HG02840 (cell line): ENCODE measurements at regions not wholly inside any gene's neighbourhood (a gene's known extent, or its start where the extent isn't known, plus 50 kb on each side); places are given as distances from the start of the nearest gene placed in this dataset.
"Not testable (repeated sequence)": the region's sequence is repeated elsewhere in the genome, so short reads cannot be mapped to it uniquely, and the experiment has no call there.

Experiments used
- ATAC-seq: cut with Tn5 transposase; IDR thresholded peaks from one replicate; pipeline ENCODE4 v1.9.1; 2021; ENCODE audit warnings: mild to moderate bottlenecking, moderate library complexity, moderate number of reproducible peaks; ENCODE audit not compliant: unreplicated experiment, low FRiP score

DNA sequence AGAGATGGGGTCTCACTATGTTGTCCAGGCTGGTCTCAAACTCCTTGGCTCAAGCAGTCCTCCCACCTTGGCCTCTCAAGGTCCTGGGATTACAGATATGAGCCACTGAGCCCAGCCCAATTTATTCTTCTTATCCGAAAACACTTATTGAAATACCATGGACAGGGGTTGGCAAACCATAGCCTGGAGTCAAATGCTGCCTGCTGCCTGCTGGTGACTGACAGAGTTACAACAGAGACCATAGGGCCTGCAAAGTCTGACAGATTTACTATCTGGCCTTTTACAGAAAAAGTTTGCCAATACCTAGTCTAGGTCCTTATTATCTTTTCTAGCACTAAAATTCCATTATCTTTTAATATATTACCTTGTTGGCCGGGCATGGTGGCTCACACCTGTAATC lies 87.1 kb upstream of the ZNF281 start:
- no peak for ATAC-seq

DNA sequence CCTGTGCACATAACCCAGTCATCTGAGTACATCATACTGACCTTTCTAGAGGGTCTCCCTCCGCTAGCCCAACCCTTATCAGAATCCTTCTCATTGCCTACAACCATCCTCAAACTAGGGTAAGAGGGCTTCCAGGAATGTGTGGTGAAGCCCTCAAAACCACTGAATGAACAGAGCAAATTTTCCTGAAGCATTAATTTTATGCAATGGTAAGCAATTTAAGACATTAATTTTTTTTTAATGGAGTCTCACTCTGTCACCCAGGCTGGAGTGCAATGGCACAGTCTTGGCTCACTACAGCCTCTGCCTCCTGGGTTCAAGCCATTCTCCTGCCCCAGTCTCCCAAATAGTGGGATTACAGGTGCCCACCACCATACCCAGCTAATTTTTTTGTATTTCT lies 86.1 kb upstream of the ZNF281 start:
- no peak for ATAC-seq

DNA sequence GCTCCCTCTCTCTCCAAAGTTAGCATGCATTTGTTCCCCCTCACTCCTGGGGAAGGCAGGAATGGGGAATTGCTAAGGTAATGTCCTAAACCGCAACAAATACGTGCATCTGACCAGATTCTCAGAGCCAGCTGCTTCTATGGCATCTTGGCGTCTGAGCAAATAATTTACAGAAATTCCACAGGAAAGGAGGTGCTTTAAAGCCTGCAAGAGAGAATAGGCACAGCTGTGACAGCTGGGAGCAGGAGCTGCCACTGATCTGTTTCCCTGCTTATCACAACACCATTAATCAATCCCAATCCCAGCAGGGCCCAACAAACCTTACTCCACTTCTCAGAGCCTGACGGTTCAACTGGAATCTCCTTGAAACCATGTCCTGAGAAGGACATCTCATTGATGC lies 83.5 kb upstream of the ZNF281 start:
- ATAC-seq, result no peak

DNA sequence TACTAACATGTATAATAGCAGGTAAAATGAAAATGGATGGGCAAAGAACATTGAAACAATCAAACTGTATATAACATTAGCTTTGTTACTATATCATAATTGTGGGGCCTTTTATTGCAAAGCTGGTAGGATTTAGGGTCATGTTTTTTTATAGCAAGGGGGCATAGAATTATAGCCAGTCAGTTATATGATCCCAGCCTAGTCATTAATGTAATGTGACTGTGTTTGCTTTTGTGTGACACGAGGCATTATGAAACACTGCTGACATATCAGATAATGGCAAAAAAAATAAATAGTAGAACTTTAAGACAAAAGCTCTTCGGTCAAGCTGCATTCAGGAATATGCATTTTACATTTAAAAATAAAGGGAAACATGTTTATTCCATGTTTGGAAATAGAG lies 81.3 kb upstream of the ZNF281 start:
- ATAC-seq, result no peak

DNA sequence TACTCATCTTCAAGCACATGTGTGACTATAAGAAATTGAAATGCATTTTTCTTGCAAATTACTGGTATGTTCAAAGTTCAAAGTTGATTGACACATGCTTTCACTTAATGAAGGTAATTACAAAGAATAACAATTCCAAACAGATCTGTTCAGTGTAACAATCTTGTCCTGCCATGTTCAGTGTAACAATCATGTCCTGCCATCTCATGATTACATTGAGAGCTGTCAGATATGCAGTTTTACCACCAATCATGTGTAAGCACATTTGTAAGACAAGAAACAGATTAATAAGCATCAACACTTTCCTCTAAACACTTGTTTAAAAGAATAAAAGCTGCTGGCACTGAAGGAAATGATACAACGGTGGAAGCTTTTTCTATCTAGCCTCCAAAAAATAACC lies 80.3 kb upstream of the ZNF281 start:
- no peak for ATAC-seq

DNA sequence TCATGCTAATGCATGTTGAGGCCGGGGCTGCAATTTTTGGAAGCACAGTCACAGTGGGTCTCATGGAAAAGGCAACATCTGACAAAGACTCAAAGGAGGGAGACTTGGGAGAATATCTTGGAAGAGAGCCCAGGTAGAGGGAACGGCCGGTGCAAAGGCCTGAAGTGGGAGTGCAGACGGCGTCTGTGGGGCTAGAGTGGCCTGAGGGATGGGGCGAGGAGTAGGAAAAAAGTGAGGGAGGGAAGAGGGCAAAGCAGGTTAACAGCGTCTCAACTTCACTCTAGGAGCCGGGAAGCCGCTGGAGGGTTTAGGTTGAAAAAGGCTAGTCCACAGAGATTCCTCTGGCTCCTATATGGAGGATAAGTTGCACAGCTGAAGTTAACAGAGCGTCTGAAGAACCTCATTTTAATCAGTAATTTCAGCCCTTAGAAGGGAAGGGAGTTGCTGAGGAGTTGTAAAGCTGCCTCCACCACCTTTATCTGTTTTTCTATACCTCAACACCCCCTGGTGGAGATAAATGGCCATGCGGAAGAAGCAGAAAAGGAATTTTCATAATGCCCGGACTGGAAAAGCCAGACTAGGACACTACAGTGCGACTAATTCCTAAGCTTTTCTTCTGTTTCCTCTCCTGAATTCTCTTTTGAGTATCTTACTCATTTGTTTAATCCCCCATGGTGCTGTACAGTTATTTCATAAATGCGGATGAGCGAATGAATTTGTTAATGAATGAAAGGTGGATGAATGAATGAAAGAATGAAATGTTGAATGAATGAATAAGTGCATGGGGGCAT lies 78.7 kb upstream of the ZNF281 start:
- ATAC-seq, result no peak

DNA sequence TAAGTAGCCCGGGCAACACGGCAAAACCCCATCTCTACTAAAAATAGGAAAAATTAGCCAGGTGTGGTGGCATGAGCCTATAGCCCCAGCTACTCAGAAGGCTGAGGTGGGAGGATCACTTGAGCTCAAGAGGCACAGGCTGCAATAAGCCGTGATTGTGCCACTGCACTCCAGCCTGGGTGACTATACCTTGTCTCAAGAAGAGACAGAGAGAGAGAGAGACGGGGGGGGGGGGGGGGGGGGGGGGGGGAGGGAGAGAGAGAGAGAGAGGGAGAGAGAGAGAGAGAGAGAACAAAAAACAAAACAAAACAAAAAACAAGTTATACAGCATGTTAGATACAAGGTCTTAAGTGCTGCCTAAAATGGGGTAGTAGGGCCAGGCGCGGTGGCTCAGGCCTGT lies 77.8 kb upstream of the ZNF281 start:
- ATAC-seq, result no peak

DNA sequence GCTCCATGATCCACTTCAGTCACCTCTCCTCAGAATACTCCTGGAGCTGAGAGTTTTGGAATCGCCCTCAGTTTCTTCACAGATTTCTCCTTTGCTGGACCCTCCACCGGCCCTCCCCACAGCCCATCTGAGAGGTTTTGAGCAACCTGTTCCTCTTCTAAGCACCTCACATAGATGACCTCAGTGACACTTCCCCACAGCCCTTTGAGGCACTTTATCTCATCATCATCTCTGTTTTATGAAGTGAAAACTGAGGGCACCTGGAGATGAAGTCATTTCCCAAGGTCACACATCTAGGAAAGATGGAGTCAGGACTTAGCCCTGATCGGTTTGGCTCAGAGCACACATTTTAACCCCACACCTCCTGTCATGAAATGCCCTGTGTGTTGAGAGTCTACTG lies 76.8 kb upstream of the ZNF281 start:
- no peak for ATAC-seq

DNA sequence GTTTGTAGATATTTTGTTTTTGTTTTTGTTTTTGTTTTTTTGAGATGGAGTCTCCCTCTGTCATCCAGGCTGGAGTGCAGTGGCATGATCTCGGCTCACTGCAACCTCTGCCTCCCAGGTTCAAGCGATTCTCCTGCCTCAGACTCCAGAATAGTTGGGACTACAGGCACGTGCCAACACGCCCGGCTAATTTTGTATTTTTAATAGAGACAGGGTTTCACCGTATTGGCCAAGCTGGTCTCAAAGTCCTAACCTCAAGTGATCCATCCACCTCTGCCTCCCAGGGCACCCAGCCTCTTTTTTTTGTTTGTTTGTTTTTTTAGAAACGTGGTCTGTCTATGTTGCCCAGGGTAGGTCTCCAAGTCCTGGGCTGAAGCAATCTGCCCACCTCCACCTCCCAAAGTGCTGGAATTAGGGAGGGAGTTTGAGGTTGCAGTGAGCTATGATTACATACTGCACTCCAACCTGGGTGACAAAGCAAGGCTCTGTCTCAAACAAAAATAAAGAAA lies 74.7 kb upstream of the ZNF281 start:
- not testable (repeated sequence) for ATAC-seq

DNA sequence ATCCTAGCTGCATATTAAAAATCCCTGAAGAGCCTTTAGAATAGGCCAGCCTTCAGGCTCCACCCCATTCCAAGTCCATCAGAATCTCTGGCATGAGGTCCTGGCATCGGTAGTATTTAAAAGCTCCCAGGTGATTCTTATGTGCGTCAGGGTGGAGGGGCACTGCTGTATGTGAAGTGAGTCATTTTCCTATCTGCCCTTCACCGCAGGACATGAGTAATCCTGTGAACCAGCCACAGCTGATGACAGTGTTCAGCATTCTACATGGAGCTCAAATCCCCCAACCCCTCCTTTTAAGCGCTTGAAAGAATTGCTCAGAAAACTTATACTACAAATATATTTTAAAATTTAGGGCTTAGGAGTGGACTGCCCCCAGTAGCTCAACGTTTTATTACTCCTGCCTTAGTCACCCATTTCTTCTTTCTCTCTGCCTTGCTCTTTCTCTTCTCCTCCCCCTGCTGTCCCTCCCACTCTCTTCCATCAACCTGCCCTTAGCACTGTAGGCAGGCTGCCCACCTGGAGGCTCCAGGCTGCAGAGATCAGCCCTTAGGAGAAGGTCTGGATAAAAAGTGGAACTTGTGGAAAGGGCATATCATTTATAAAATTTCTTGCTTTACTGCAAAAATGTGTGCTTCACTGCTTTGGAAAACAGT lies 73.8 kb upstream of the ZNF281 start:
- ATAC-seq, result peak; percentile 97

DNA sequence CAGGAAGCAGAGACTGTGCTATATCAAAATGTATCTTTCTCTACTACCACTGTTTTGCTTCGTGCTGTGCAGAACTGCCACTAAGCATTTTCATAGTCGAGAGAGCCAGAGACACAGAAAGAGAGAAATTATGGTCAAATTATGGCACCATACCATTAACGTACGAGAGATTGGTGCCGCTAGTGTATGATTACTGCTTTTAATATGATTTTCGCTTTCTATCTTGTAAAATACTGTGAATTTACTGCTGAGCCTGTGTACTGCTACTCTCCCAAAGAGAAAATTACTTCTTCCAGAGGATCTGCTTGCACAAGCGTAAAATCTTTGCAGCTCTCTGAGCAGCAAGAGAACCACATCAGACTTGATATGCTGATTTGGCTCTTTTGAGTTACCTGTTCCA lies 71.1 kb upstream of the ZNF281 start:
- no peak for ATAC-seq

DNA sequence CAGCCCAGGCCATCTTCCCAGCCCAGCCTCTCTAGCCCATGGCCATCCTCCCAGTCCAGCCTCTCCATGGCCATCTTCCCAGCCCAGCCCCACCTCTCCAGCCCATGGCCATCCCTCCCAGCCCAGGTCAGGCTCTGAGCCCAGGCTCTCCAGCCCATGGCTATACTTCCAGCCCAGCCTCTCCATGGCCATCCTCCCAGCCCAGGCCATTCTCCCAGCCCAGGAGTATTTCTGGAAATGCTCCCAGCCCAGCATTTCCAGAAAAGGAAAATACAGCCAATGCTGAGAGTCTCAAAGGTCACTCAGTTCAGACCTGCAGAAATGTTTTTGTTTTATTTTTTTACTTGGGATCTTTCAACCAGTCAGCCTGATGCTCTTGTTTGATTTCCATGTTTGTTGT lies 70.0 kb upstream of the ZNF281 start:
- ATAC-seq, result no peak

DNA sequence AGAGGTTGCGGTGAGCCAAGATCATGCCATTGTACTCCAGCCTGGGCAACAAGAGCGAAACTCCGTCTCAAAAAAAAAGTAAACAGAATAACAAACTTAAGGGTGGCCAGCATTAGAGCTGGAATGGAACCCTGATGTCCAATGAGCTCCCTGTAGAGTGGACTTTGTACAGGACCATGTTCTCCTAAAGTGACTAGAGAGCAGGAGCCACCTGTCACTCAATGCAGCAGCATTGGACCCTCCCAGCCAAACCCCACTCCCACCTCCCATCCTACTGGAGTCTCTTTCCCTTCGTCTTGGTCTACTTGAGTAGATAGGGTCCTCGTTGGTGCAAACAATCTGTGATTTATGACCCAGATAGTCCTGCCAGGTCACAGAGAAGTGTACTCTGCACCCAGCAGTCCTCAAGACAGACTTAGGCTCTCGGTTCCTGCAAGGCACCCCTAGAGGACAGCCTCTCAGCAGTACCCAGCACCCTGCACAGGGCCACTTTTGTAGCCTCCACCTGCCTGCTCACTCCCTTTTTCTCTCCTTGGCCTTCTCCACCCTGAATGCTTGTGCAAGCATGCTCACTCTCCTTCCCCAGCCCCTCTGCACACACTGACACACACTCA lies 69.2 kb upstream of the ZNF281 start:
- ATAC-seq, result no peak

DNA sequence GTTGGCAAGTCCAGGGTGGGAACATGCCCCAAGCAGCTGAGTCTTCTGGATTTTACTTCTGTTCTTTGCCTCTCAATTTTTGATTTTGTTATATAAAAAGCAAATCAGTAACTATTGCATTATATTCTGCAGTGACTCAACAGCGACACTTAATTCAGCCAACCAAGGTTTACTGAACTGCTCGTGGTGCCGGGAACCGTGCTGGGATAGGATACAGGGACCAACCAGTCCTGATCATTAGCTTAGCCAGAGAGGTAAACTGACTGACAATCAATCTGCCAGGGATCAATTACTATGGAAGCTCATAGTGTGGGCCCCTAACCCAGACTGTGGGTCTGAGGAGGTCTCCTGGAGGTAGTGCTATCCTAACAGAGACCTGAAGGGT lies 68.4 kb upstream of the ZNF281 start:
- ATAC-seq, result no peak

DNA sequence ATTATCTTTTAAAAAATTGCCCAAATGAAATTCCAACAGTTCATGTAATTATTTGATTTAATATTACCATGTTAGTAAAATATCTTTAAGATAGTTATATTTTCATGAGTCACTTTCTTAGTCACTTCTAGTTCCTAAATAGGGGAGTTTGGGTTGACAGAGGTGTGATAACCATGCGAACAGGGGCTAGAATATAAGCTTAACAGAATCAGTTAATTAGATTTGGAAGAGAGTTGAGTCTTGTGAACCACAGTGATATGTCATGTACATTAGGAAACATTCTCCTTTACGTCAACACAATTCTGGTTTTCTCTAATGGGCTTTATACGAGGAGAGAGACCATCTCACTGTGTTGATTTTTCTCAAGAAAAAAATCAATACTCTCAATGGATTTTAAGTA lies 64.8 kb upstream of the ZNF281 start:
- no peak for ATAC-seq

DNA sequence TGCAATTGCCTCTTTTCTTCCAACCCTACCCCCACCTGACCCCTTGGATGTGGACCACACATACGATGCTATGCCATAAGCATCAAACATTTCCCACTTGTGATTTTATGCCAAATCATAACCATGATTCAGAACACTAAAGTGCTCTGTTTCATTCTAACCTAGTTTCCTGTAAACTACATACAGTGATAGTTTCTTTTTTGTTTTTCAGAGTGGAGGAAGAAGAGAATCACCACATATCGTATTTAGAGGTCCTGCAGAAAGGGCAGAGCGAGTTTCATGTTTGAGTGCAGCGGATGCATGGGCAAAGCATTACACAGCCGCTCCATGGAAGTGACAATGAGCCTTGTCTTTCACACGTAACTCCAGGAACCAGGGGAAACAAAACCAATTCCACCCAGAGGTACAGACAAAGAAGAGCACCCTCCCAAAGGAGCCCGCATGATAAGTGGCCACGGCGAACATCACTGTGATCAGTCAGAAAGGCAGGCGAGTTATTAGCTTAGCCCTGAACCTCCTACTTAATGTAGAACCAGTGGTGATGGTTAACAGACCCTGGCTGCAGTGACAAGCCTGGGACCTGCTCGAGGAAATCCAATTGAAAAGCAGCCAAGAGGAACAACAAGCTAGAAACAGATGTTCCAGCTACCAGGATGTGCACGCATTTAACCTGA lies 64.0 kb upstream of the ZNF281 start:
- peak; percentile 73 for ATAC-seq

DNA sequence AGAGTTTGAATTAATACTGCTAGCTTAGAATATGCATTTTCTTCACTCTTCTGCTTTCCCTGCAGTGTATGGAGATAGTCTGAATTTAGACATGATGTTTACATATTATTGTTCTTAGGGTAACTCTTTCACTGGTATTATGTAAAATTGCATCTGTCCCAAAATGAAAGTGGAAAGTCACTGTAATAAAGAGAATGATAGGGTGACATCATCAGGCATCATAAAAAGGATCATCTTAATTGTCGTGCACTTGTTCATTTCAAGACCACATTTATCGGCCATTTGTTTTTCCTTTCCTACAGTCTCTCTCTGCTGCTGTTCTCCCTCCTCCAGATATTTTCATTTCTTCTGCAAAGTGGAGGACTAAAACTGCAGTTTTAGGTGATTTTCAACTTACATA lies 61.9 kb upstream of the ZNF281 start:
- ATAC-seq, result no peak

DNA sequence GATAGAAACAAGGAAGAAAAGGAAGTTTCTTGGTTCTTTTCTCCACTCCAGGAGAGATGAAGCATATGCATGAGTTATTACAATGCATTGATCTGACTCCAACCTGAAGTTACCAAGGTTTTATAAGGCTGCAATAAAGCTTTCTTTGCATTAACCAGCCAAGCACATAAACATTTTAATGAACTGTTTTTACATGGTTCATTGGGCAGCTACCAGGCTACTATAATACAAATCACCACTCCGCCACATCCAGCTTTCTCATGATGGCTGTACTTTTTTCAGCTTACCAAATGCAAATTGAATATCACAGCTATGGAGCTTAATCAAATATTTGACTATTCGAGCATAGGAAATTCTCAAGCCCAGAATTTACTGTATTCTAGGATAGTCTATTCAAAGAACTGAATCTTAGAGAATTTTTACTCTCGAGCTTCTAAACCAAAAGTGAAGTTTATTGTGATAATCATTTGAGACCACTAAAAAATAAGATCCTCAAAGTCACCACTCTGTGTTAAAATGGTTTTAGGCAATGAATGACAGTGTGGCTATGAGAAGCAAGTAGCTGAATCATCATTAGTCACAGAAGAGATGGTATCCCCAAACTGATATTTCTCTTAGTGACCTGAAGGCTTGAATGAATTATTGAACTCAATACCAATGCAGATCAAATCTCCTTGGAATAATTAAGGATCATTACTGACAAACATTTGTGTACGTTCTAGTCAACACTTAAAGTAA lies 58.6 kb upstream of the ZNF281 start:
- no peak for ATAC-seq

DNA sequence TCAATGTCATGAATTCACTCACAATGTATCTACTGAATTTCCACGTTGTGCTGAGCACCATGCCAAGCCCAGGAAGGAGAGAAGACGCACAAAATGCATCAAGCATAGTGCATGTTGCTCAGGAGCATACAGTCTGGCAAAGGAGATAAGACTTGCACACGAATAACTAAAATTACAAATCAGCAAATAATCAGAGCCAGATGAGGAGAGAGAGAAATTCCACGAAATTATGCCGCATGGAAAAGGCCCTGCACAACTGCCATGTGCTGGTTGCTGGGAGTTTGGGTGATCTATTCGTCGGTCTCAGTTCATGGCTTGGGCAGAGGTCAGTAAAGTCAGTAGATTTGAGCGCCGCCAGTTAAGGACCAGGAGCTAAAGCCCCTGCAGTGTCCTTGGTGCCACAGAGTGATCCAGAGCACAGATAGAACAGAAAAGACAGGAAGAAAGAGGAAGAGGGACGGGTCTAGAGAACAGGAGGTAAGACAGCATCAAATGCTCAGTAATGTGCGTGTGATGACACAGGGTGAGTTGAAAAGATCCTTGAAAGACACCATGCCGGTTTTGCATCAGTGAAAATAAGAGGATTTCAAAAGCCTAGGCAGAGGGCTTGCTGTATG lies 55.1 kb upstream of the ZNF281 start:
- no peak for ATAC-seq
